ENCODE measurements at regions not wholly inside any gene's neighbourhood (a gene's known extent, or its start where the extent isn't known, plus 50 kb on each side); places are given as distances from the start of the nearest gene placed in this dataset.
"Not testable (repeated sequence)": the region's sequence is repeated elsewhere in the genome, so short reads cannot be mapped to it uniquely, and the experiment has no call there.

DNA sequence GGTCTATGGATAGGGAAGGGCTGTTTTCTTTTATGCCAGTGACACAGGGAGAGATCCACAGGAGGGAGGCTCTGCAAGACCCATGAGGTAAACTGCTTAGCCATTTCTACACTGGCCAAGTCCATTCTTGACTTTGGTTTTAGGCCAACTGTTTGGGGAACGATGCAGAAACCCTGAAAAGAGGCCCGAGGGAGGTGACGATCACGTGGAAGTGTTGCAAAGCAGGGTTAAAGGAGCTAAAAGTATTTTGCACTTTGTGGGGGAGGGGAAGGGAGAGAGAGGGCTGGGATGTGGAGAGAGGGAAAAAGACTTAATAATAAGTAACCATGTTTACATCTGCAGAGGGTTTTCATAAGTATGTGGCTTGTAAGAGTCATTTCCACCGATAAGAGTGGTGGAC lies 239.7 kb downstream of the EMX2 start:
- no peak for DNase-seq (ENCODE audit: extremely low read depth in 1 of 2, low read depth in 1 of 2)

DNA sequence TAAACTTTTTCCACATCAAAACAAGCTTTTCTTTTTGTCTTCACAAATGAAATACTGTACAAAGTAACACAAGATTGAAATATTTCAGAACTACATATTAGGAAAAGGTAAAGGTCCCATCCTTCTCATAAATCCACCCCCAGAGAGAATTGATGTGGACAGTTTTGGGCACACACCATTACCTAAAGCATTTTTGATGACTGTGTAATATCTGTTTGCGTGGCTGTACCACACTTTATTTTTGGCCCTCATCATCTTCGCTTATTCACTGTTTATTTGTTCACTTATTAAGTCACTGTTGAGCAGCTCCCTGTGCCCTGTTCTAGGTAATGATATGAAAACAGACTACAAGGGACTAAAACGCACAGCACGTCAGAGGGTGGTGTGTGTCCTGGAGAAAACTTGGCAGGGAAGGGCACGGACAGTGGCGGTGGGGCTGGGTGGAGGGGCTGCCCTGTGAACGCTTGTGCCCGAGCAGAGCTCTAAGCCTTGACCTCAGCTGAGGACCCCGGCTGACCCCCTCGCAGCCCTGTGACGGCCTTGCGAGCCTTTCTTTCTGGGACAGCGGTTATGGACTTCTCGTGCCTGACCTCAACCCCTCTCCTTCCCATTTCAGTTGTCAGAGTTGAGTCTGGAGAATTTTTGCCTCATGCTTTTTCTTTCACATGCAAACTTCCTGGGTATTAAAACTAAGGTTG lies 241.3 kb downstream of the EMX2 start:
- DNase-seq (ENCODE audit: extremely low read depth in 1 of 2, low read depth in 1 of 2), result no peak

DNA sequence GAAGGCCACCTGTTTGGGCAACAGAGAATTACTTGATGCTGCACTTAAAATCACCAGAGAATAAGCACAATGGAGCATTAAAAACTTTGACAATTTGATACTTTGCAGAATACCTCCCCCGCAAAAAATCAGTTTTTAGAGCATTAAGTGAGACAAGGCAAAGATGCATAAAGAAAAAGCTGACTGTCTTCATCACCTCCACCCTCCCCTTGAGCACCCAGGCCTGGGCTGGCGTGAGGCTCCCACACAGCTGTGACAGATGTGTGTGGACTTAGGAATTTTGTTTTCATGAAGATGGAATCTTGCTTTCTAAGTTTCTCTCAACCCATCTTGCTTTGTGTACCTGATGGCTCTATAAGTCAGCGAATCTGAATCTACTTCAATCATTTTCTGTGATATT lies 242.2 kb downstream of the EMX2 start:
- no peak for DNase-seq (ENCODE audit: extremely low read depth in 1 of 2, low read depth in 1 of 2)

DNA sequence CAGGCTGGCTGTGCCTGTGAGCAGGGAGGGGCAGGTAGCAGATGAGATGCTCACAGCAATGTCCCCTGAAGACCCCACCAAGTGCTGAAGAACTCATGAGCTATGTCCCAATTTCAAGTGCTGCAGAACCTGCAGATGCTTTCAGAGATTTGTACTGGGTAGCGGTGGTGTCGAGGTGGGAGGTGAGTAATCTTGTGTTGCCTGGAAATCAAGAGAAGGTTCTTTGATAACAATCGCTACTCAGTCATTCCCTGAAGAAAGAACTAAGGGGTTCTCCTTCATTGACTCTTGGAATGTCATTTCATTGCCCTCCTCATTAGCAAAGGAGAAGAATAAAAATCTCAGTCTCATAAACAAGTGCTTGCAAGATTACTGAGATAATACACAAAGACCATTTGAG lies 246.4 kb downstream of the EMX2 start:
- DNase-seq (ENCODE audit: extremely low read depth in 1 of 2, low read depth in 1 of 2), result no peak

DNA sequence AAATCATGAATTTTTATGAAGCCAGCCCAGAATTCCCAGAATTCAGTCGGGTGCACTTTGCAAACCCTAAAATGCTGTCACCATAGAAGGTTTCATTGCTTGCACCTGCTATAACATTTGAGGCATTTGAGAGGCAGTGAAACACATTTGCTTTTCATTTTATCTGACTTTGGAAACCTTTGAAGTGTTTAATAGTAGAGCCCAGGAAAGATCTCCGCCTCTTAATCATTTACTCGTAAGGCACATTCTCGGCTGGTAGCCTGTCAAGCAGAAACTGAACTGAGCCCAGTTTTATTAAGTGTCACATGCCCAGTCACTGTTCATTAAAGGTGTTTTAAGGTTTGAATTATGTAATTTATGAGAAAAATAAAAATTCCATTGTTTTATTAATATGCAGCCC lies 247.6 kb downstream of the EMX2 start:
- no peak for DNase-seq (ENCODE audit: extremely low read depth in 1 of 2, low read depth in 1 of 2)

DNA sequence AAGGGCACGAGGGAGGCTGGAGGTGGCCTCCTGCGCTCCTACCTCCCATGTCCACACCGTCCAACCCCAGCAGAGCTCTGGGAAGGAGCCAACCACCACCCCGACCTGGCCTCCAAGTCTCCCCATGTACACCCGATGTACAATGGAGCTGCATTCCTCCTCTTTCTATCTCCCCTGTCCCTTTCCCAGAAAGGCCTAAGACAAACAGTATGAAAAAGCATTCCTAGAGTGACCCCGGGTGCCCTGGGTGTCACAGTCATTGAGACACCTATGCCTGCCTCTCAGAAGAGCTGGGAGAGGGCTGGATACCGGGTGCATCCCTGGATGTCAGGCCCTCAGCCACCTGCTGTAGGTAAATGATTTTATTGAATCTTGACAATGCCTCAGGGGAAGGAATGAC lies 248.1 kb downstream of the EMX2 start:
- DNase-seq (ENCODE audit: extremely low read depth in 1 of 2, low read depth in 1 of 2), result no peak

DNA sequence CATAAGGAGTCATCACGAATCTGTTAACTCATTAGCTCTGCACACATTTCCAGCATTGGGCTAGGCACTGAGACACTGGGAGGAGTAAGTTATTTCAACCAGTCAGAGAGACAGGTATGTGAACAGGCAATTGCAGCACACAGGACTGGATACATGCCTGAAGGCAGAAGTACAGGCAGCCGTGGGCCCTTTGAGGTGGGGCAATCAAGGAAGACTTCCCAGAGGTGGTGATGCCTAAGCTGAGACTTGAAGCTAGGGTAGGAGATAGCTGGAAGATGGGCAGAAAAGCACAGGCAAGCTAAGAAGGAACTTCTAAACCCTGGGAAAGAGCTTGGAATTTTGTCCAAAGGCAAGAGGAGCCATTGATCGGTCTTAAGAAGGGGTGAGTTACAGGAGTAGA lies 249.7 kb downstream of the EMX2 start:
- no peak for DNase-seq (ENCODE audit: extremely low read depth in 1 of 2, low read depth in 1 of 2)

DNA sequence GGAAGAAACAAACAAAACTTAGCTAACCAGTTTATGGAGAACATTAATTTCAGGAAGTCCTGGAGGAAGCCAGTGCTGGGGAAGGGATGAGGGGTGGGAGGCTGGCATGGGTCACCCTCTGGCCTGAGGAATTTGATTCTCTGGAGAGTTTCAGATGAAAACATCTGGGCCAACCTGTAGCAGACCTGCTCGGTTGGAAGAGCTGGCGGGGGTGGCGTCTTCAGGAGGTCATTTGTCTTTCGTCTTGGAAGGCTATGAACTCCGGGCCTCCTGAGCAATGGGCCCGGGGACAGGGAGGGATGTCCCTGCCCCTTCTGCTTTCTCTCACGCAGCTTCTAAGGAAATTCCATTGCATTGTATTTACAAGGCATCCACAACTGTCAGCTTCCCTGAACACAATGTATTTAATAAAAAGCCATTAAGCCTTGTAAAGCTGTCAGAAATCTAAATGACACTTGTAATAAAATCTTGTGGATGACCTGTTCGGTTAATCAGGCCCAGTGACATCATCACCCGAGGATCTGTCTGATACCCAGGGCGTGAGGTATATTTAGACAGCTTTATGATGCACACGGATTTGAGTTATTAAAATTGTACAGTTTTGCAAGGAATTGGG lies 250.5 kb downstream of the RAB11FIP2 start:
- no peak for DNase-seq (ENCODE audit: extremely low read depth in 1 of 2, low read depth in 1 of 2)

DNA sequence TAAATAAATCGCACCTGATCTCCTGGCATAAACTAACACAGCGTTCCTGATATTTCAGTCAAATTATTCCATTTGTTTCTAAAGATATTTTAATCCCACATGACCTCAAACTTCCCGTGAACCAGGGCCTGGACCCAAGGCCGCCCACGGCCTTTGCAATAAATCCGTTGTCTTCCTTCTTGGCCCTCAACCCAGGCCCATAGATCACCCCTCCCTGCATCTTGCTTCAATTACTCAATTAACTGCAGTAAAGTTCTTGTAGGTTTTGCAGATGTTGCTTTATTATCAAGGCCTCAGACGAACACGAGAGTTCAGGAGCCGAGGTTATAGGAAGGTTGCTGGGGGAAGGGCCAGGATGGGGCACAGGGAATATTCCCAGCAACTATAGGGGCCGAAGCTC lies 249.4 kb downstream of the RAB11FIP2 start:
- DNase-seq (ENCODE audit: extremely low read depth in 1 of 2, low read depth in 1 of 2), result no peak

DNA sequence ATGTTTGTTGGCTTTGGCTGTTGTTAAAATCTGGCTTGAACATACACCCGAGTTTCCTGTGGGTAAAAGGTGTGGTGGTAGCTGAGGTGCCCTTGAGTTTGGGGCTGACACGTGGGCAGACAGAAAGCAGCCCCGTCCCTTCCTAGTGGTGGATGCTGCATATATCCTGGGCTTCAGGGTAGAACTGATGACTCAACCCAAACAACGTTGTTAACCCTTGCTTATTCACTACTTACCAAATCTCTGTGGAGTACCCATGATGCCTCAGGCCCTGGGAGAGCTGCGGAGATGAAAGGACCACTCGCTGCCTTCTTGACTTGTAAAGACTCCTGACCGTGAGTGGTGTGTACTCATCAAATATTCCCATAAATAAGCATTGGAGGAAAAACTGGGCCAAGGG lies 245.1 kb downstream of the RAB11FIP2 start:
- no peak for DNase-seq (ENCODE audit: extremely low read depth in 1 of 2, low read depth in 1 of 2)

DNA sequence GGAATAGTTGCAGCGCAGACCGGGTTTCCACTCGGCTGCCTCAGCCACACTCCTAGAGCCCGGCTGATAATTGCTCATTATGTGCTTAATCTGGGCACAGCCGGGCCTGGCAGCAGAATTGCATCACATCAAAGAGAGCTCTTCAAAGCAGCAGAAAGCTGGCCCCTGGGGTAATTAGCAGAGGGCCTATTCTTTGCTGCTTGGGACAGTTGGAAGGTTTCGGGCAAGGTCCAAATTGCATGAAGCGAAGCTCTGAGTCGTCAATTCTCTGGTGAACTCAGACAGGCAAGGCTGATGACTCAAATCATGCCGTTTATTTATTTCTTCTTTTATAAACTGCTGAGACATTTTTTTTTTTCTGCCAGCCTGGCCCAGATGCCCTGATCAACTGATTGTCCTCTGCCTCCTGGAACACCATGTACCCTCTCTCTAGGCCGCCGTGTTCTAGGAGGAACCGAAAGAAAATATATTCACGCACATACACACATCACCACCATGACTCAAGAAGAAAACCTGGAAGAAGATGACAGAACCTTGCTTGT lies 242.2 kb downstream of the RAB11FIP2 start:
- DNase-seq (ENCODE audit: extremely low read depth in 1 of 2, low read depth in 1 of 2), result no peak

DNA sequence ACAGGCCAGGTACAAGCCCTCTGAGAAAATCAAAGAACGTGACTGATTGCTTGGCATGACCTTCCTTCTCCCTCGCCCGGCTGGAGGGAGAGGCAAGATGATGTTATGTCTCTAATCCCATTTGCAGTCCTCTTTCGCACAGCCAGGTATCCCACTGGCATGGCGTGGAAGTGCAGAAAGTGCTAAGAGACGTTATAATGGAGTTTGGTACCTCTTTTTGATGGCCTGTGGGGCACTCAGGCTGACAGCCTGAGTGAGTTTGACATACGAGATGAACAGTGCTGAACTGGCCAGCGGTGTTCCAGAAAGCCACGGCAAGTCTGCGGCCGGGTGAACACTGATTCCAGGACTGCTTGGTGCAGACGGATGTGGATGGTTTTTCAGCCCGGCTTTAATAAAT lies 241.6 kb downstream of the RAB11FIP2 start:
- DNase-seq (ENCODE audit: extremely low read depth in 1 of 2, low read depth in 1 of 2), result no peak

DNA sequence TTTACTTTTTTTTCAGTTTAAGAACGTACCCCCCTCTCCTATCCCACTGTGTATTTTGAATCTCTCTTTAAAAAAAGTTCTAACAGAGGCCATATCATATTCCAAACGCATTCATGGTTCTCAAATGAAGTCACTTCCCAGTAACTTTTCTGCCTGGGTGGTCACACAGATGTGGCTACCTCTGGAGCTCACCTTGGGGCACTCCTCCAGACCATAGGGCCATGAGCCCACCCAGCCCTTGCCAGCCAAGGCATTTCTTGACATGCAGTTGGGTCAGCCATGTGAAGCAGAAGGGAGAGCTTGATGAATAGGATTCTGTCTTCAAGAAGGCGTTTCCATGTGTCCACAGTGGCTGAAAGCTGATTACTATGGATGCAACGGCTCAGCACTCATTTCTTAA lies 239.3 kb downstream of the RAB11FIP2 start:
- DNase-seq (ENCODE audit: extremely low read depth in 1 of 2, low read depth in 1 of 2), result no peak

DNA sequence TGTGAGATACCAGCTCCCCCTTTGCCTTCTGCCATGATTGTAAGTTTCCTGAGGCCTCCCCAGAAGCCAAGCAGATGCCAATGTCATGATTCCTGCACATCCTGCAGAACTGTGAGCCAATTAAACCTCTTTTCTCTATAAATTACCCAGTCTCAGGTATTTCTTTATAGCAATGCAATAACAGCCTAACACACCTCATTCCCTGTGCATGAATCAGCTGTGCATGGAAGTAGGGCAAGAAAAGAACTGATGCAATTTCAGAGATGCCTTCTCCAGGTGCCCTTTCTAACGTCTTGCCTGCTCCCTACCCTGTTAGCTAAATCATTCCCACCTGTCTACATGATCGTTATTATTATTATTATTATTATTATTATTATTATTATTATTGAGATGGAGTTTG lies 230.9 kb downstream of the RAB11FIP2 start:
- DNase-seq (ENCODE audit: extremely low read depth in 1 of 2, low read depth in 1 of 2), result not testable (repeated sequence)

DNA sequence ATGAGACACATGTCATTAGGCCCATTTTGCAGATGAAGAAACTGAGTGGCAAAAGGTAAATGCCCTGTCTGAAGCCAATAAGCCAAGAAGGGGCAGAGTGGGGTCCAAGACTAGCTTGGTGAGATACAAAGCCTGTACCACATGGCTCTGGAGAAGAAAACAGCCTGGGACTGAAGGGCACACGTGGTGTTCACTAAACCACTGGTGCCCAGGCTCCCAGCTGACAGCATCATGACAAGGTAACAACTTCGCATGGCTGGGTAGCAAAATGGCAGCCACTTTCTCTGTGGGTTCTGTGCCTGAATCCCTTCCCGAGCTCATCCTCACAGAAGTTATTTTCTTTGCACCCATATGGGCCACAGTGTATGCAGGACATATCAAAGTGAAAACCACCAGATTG lies 229.6 kb downstream of the RAB11FIP2 start:
- no peak for DNase-seq (ENCODE audit: extremely low read depth in 1 of 2, low read depth in 1 of 2)

DNA sequence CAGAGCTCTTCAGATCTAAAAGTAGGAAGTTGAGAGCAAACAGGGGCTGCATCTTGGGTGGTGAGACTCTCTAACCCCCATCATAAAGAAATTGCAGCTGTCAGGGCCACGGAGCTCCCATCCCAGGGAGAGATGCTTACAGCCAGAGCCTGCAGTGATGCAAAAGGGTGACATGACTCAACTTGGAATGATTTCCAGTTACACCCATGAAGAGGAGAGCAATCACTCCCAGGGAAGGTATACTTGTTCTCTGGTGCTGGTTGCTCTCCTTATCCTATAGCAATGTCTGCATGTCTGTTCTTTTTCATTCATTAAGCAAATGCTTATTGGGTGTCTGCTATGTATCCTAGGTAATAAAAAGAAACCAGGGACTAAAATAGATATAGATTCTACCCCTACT lies 228.0 kb downstream of the RAB11FIP2 start:
- no peak for DNase-seq (ENCODE audit: extremely low read depth in 1 of 2, low read depth in 1 of 2)

DNA sequence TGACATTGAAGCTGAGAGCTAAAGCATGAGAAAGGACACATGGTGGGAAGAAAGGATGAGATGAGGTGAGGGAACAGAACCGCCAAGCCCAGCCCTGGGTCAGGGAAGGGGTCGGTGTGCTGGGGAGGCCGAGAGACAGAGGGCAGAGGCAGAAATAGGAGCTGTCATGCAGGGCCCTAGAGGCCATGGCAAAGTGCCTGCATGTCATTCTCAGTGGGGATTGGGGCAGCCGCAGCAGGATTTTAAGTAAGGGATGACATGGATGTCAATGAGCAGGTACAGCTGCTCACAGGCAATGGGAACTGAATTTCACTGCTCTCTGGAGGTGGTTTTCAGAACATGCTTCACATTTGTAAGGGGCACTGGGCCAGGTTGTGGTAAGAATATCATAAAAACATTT lies 227.4 kb downstream of the RAB11FIP2 start:
- no peak for DNase-seq (ENCODE audit: extremely low read depth in 1 of 2, low read depth in 1 of 2)

DNA sequence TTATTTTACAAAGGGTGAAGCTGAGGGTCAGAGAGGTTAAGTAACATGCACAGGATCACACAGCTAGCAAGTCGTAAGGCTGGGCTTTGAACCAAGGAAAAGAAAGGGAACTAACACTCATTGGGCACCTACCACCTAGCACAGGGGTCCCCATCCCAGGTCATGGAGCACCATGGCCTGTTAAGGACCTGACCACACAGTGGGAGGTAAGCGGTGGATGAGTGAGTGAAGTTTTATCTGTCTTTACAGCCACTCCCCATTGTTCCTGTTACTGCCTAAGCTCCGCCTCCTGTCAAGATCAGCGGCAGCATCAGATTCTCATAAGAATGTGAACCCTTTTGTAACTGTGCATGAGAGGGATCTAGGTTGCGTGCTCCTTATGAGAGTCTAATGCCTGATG lies 222.8 kb downstream of the RAB11FIP2 start:
- no peak for DNase-seq (ENCODE audit: extremely low read depth in 1 of 2, low read depth in 1 of 2)

DNA sequence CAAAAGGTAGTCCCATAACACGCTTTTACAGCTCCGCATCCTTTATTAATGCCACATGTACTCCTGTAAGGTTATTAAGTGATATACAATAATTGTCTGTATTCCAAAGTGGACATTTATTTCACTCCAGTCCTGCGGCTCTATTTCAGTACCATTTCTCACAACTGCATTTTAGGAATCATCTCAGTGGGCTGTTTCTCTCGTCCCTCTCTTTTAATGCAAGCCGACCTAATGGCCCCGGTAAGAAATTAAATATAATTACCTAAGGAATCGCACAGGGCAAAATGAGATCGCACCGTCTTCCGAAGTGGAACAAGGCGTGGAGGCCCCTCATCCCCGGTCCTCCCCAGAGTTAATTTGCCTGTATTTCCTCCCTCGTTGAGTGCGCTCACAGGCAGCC lies 216.5 kb downstream of the RAB11FIP2 start:
- no peak for DNase-seq (ENCODE audit: extremely low read depth in 1 of 2, low read depth in 1 of 2)

DNA sequence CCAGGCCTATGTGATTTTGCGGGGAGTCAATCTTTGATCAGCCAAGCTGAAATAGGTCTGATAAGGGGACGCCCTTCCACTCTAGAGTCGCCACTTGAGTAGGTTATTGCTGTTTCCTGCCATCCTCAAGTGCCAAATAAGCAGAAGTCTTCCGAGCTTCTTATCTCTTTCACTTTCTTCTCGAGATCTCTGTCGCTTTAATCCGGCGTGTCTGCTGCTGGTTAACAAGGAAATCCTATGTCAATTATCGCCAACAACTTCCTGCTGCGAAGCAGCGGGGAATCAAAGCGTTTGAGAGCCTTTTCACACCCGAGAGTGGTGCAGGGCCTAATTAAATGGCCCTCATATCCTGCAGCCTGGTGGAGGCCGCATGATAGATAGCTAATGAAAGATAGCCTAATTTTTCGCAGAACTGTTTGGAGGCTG lies 215.9 kb downstream of the RAB11FIP2 start:
- no peak for DNase-seq (ENCODE audit: extremely low read depth in 1 of 2, low read depth in 1 of 2)

DNA sequence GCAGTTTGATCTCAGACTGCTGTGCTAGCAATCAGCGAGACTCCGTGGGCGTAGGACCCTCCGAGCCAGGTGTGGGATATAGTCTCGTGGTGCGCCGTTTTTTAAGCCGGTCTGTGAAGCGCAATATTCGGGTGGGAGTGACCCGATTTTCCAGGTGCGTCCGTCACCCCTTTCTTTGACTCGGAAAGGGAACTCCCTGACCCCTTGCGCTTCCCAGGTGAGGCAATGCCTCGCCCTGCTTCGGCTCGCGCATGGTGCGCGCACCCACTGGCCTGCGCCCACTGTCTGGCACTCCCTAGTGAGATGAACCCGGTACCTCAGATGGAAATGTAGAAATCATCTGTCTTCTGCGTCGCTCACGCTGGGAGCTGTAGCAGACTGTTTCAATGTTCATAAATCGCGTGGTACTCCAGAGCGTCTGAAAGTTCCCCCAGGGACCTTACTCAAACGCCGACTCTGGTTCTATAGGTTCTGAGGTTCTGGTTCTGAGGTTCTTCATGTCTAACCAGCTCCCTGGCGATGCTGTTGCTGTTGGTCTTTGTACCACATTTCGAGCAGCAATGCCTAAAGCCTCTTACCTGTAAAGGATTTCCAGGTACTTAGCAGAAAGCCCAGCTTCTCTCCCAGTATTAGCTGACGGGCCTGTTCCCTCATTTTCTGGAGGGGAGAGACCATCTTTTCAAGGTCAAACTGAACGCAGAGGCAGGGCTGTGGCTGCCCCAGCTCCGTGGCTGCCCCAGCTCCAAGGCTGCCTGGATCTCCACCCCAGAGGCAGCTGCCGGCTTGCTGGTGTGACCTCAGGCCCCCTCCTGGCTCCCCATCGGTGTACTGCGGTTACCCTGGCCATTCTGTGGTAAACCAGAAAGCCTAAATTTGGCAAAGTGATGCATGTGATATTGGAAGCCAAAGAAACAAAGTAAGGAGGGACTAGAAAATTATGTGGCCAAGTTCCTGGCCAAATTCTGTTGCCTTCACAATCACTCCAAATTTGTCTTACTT lies 207.9 kb downstream of the RAB11FIP2 start:
- DNase-seq (ENCODE audit: extremely low read depth in 1 of 2, low read depth in 1 of 2), result not testable (repeated sequence)

All from stimulated activated CD8-positive, alpha-beta memory T cell treated with anti-CD3 and anti-CD28 coated beads, Interleukin-7, amount 100 ng/mL, for 48 hours (primary cell).